CD4-positive, alpha-beta T cell treated with Interleukin-17A for 1 hour (primary cell): ENCODE measurements at regions not wholly inside any gene's neighbourhood (a gene's known extent, or its start where the extent isn't known, plus 50 kb on each side); places are given as distances from the start of the nearest gene placed in this dataset.
"Not testable (repeated sequence)": the region's sequence is repeated elsewhere in the genome, so short reads cannot be mapped to it uniquely, and the experiment has no call there.

ENCODE experiments used
- DNase-seq: peaks from one replicate; pipeline ENCODE4 v3.0.0-alpha.2; 2020

DNA sequence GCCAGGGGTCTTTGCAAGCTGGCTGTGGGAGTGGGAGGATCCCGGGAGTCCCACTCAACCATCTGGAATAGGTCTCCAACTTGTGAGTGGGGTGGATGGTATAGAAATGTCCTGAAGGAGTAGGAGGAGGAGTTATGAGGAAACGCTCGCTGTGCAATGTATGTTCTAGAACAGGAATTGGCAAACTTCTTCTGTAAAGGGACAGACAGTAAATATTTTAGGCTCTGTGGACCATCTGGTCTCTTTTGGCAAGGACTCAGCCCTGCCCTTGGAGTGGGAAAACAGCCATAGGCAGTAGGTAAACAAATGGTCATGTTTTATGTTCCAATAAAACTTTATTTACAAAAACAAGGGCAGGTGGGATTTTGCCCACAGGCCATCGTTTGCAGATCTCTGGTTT is 149.2 kb downstream of the NPIPB5 start:
- DNase-seq, result no peak

DNA sequence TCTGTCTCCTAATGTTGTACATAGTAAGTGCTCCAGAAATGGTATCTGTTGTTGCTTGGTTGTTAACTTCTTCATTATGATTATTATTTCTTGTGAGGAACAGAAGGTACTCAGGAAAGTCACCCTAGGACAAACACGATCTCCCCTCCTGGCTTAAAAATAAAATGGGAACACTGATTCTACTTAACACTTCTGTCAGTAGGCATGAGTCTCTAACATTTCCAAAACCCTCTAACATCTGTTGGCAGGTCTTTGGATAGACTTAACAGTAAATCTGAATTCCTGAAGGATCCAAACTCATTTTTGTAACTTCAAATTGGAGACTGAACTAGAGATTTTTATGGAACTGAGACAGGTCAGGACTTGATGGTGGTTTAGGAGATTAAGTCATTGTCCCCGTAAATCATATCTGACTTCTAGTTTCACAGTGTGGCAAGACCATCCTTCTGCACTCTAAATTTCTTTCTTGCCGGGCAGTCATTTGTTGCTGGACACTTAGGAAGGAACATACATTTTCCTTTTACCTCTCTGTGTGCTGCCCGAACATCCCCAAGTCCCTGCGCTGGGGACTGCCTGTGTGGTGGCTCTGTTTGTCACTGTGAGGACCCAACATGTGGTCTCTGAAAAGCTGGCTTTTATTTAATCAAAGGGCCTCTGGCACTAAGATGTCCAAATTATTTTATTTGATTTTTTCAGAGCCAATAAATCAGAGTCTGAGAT is 149.9 kb downstream of the NPIPB5 start:
- no peak for DNase-seq

DNA sequence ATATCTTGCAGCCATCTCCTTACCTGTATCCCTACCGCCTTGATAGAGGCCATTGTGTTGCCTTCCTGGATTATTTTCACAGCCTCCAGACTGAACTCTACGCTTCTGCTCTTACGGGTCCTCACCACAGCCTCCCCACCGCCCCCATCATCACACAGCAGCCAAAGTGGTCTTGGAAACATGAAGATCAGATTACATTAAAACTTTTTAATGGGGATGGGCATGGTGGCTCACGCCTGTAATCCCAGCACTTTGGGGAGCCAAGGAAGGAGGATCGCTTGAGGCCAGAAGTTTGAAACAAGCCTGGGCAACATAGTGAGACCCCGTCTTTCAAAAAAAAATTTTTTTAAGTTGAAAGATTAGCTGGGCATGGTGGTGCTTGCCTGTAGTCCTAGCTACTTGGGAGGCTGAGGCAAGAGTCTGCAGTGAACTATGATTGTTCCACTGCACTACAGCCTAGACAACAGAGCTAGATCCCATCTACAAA is 150.5 kb downstream of the NPIPB5 start:
- no peak for DNase-seq

DNA sequence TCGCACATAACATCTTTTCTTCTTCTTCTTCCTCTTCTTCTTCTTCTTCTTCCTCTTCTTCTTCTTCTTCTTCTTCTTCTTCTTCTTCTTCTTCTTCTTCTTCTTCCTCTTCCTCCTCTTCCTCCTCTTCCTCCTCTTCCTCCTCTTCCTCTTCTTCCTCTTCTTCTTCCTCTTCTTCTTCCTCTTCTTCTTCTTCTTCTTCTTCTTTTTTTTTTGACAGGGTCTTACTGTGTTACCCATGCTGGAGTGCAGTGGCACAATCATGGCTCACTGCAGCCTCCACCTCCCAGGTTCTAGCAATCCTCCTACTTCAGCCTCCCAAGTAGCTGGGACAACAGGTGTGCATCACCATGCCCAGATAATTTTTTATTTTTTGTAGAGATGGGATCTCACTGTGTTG is 151.0 kb upstream of the HS3ST2 start:
- not testable (repeated sequence) for DNase-seq

DNA sequence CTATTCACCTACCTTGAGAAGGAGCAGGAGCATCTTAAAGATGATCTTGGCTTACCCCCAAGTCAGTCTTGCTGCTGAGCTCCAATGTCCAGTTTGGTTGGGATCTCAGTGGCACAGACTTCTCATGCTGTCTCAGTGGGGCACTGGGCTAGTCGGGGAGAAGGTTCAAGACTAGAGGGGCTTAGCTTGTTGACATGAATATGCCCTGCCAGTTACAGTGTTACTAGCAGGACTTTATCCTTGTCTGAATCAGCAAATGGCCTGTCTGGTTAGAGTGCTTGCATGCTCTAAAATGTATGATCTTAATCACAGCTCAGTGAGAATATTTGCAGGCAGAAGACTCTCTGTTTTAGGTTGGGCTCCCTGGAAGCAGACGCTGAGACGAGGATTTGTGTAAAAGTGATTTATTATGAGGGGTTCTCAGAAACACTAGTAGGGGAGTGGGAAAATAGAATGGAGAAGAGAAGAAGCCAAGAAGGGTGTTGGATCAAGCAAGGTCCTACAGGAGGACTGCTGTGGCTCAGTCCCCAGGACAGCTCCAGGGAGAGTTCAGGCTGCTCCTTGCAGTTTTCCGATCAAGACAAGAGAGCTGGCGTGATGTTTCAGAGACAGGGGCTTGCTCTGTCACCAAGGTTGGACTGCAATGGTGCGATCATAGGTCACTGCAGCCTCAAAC is 150.4 kb upstream of the HS3ST2 start:
- no peak for DNase-seq

DNA sequence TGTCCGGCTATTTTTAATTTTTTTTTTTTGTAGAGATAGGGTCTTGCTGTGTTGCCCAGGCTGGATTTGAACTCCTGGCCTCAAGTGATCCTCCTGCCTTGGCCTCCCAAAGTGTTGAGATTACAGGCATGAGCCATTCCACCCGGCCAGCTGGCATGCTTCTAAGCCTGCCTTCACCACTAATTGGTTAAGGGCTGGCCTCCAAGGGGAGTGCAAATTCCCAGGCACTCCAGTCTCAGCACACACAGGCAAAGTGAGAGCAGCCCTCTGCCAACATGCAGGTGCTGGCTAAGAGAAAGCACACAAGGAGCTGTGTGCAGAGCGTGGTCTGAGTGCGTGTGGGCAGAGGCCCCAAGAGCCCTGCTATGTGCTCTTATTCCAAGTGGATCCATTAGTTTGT is 149.8 kb upstream of the HS3ST2 start:
- no peak for DNase-seq

DNA sequence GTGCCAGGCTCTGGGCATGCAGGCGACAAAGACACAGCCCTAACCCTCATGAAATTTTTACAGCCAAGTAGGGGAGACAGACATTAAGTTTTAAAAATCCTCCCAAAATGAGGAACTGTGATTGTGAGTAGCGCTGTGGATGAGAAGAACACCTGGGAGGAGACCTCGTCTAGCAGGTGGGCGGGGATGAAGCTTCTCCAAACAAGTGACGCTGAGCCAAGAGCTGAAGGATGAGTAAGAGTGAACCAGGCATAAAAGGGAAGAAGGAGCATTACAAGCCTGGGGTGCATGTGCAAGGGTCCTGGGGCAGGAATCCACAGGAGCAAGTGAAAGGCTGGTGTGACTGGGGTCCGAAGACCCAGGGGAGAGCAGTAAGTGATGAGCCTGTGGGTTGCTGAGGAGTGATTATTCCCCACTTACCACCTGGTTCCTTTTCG is 149.4 kb upstream of the HS3ST2 start:
- no peak for DNase-seq

DNA sequence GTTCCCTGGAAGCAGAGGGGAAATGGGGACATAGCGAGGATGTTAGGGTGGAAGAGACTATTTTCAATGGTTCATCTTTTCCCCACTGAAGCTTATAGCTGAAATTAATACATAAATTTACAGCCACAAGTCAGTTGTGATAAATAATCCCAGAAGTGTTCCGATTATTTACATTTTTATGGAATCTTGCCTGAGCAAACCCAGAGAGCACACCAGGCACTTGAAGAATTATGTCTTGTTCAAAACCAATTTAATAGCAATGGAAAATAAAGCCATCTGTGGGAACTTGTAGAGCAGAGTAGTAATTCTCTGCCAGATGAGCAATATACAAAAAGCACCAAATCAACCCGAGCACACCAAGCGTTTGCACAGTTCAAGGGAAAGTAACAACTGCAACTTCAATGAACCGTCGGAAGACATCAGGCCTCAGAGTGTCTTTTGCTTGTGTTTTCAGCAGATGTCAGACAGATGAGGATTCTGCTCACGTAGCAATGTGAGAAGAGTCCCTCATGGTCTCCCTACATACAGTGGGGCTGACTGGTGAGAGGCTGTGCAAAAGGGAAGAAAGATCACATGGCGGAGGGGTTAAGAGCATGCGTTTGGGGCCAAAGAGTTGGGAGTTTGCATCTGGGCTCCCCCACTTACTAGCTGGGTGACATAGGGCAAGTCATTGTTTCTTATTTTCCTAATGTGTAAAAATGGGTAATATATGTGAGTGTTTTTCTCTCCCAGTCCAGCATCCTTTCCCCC is 148.7 kb upstream of the HS3ST2 start:
- DNase-seq, result no peak

DNA sequence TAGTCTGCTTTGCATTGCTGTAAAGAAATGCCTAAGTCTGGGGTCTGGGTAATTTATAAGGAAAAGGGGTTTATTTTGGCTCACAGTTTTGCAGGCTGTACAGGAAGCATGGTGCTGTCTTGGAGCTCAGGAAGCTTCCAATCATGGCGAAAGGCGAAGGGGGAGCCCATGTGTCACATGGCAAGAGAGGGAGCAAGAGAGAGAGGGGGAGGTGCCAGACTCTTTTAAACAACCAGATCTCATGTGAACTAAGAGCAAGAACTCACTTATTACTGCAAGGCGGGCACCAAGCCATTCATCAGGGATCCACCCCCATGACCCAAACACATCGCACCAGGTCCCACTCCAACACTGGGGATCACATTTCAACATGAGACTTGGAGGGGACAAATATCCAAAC is 148.2 kb upstream of the HS3ST2 start:
- no peak for DNase-seq

DNA sequence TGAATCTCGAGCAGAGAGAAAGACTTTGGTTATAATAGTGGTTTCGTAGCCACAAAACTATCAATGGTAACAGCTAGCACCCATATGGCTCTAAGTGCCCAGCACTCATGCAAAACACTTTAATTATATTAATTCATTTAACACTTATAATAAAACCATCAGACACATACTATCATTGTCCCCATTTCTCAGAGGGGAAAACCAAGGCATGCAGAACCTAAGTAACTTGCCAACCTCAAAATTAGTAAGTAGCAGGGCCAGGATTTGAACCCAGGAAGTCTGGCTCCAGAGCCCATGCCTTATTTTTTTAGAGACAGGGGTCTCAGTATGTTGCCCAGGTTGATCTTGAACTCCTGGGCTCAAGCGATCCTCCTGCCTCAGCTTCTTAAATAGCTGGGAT is 145.6 kb upstream of the HS3ST2 start:
- DNase-seq, result no peak

DNA sequence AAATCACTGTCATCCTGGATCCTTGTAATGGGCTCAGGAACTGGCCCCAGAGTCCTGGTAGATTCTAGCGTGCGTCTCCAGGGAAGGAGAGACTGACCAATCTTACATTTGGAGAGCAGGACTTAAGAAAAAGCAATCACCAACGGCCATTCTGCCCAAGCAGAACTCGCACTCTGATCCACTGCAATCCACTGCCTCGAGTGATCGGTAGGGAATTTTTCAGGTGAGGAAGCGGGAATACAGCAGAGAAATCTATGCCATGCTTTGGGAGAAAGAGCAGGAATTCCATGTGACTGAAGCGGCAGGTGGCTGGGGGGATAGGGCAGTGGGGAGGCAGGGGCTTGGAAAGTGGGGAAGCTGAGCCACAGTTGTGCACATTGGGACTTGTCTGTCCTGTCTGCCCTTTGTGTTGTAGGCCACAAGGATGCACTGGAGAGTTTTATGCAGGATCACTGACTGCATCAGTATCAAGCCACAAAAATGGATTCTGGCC is 143.9 kb upstream of the HS3ST2 start:
- no peak for DNase-seq

DNA sequence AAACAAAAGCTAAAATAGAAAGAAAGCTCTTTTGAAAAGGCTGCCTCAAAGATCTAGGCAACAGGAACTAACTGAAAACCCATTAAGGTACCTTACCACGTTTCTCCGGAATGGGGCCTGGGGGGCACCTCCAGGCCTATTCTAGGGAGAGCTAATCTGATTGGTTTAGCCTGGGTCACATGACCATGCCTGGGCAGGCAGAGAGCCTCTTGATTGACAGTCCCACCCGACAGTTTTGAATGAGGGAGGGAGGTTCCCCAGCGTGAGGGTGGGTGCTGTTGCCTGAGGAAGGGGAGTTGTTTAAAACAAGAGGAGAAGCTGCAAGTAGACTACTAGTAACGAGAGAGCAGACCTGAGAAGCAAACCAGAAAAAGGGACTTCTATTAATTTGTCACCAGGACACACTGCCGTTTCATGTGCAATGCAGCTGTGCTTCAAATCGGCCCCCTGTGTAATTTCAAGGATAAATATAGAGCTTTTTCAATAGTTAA is 143.4 kb upstream of the HS3ST2 start:
- DNase-seq, result peak; percentile 20

DNA sequence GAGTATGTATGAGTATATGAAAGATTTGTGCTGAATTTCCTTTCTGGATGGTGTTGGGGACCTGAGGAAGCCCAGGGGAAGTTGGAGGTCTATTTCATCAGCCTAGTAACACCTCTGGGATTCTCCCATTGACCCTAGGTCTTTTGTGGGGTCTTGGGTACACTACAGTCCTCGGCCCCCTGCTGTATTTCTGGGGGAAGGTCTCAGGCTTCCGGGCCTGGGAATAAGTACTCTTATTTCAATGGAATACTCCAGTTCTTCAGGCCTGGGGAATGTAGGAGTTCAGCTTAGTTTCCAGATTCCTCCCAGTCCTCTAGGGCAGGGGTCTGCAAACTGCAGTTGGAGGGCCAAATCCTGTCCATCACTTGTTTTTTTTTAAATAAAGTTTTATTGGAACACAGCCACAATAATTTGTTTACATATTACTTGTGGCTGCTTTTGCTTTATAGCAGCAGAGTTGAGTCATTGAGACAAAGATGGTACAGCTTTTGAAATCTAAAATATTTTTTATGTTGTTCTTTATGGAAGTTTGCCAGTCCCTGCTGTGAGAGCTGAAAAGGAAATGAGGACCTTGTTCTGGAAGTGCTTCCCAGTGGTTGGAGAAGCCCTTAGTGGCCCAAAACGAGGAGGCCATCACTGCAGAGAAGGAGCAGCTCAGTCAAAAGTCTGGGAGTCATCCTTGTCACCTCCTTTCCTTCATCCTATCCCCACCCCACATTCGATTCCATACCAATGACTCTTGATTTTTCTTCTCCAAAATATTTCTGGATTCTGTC is 142.5 kb upstream of the HS3ST2 start:
- no peak for DNase-seq

DNA sequence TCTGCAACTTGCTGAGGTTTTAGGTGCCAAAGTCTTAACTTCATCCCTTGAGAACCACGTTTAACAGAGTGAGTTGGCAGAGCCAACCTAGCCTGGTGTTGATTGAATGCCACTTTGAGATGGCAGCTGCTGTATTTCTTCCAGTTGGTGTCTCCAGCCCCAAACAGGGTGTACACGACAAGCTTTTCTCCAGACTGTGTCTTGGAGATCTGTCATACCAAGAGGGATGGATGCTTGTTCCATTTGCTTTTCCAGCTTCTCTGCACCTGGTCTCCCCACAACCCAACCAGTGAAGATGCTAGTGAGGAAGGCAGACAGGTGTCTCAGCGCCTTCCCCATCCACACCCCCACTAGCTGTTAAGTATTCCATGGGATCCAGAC is 141.1 kb upstream of the HS3ST2 start:
- no peak for DNase-seq

DNA sequence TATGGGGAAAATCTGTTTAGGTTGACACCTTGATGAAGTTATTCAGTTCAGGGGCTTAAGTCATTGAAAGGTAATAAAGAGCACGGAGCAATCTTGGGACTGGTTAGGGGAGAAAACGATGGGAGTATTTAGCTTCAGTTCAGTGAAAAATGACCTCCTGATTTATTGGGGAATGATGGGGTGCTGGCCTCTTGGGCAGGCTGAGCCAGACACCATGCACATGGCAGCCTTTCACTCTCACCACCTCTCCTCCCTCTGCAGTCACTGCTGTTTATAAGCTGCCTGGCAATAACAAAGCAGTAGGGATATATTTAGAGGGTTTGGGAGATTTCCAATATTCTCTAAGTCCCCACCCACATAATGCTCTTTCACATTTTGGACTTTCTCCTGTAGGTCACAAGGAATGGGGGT is 140.5 kb upstream of the HS3ST2 start:
- DNase-seq, result no peak

DNA sequence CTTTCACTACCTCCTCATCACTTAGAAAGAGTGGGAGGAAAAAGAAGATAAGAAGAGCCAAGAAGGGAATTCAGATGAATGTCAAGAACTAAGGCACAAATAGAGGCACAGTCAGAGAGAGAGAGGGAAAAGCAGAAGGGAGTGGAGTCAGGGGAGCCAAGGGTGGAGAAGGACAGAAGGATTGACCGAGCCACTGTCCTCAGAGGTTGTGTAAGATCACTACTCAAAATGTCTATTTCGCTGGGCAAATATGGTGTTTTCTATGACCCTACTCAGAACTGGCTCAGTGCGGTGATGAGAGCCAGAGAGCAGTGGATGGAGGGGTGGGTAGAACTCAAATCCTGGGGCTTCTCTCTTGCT is 139.2 kb upstream of the HS3ST2 start:
- no peak for DNase-seq

DNA sequence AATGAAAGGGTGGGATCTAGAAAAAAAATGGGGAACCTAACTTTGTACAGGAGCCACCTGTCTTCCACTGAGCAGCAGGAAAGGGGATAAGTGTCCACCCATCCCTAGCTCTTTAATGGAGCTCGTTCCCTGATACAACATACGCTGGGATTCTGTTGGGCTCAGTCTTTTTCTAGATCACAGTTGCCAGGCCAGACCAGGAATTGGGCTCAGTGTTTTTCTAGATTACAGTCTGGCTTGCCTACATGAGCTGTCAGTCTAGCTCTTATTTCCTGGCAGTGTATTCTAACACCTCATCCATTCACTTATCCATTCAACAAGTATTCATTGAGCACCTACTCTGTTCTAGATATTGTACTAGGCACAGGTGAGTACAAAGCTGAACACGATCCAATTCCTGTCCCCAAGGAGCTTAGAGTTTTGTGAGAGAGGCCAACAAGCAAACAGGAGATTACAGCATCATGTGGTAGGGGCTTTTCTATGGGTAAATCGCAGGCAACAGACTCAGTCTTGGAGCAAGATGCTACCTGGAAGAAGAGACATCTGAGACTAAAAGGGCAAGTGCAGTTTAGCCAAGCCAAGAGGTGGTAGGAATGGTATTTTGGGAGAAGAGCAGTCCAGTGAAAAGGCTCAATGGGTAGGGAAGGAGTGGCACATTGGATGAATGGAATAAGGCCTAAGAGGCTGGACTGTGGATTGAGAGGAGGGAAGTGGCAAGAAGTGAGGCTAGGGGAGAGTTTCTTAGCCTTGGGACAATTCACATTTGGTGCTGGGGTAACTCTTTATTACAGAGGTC is 138.0 kb upstream of the HS3ST2 start:
- no peak for DNase-seq

DNA sequence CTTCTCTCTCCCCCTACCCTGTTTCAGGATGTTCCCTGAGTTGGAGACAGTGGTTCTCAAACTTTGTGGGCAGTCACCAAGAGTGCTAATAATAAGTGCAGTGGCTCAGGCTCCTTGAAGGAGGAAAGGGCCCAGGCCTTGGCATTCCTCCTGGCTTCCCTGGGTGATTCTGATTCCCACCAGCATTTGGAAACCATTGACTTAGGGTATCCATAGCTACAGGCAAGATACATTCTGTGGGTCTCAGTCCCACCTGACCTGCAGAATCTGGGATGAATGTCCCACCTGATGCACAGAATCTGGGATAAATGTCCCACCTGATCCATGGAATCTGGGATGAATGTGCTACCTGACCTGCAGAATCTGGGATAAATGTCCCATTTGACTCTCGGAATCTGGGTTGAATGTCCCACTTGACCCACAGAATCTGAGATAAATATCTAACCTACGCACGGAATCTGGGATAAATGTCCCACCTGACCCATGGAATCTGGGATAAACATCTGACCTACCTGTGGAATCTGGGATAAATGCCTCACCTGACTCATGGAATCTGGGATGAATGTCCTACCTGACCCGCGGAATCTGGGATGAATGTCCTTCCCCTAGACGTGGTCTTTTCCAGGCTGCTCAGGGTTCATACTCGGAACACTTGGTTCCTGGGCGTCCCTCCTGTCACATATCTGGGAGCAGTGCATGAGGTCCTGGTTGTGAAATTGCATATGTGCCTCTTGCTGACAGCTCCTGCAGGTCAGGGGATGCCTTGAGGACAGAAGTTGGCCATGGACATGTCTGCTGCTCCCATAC is 136.7 kb upstream of the HS3ST2 start:
- DNase-seq, result no peak

DNA sequence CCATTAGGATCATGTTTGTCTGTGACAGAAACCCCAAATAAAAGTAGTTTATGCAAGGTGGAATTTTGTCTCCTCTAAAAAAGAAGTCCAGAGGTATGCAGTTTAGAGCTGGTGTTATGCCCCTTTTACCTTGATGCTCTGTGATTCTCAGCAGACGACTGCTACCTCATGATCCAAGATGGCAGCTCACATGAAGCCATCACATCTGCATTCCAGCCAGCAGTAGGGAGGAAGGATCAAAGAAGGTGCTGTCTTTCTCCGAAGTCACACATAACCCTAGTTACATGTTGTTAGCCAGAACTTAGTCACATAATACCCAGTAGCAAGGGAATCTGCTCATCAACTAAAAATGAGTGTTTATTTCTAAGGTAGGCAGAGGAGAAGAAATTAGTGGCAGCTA is 135.7 kb upstream of the HS3ST2 start:
- DNase-seq, result no peak

DNA sequence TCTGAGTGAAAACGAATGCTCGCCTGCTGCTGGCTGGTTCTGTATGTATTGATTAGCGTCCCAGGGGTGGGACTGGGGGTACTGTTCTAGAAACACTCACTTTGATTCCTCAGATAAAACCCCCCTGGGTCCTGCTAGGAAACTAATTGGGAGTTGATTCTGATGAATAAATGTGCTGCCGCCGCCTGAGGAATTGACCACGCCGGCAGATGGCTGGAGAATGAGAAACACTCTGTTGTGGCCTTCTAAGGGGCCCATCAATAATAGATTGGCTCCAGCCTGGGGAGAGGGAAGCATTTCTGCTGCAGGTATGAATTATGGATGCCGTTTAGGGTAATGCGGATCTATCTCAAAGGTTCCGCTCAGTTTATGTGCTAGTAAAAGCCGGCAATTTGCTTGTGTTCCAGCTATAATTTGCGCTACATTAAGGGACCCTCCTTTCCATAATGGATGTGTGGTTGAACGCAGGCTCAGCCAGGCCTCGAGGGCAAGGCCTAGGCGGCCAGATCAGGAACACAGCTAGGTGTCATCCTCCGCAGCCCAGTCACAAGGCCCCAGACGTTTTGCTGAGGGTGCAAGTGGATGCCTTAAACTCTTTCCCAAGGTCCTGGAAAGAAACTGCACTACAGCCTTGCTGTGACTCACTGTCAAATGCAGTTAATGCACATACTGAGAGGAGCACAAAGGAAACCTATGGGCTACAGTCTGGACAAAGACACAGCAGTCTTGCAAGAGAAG is 132.2 kb upstream of the HS3ST2 start:
- DNase-seq, result no peak
